Fibroblast of lung (primary cell): ENCODE measurements at regions not wholly inside any gene's neighbourhood (a gene's known extent, or its start where the extent isn't known, plus 50 kb on each side); places are given as distances from the start of the nearest gene placed in this dataset.

ENCODE experiments used
- CTCF ChIP-seq, 2 donors: IDR thresholded peaks in 1 of 2; conservative IDR thresholded peaks in 1 of 2; 1 replicate in 1 of 2; 2 replicates in 1 of 2; pipeline ENCODE4 v1.5.1; 2011 to 2012; ENCODE audit warnings: low read length in 2 of 2, control low read depth in 1 of 2, inconsistent platforms in 1 of 2, low read depth in 1 of 2, mild to moderate bottlenecking in 1 of 2
- EZH2 ChIP-seq: IDR thresholded peaks from 2 replicates; pipeline ENCODE4 v1.5.1; 2012; ENCODE audit warnings: low read length, control low read depth, mild to moderate bottlenecking; ENCODE audit errors: missing control alignments

- TF ChIP-seq CTCF (conservative IDR thresholded peaks at IDR 0.05 in 1 of 2, IDR thresholded peaks at IDR 0.05 in 1 of 2; ENCODE audit: low read depth in 1 of 2, low read length in 2 of 2) (no peak), EZH2 (no peak)
Measured at GRCh38 chr13:70720386-70720785, 612.1 kb upstream of the KLHL1 start.
